HG03442 (cell line): ENCODE measurements at regions not wholly inside any gene's neighbourhood (a gene's known extent, or its start where the extent isn't known, plus 50 kb on each side); places are given as distances from the start of the nearest gene placed in this dataset.

Experiments
- ATAC-seq: cut with Tn5 transposase; IDR thresholded peaks from one replicate; pipeline ENCODE4 v1.9.1; 2021; ENCODE audit warnings: mild to moderate bottlenecking, moderate library complexity; ENCODE audit not compliant: unreplicated experiment

DNA sequence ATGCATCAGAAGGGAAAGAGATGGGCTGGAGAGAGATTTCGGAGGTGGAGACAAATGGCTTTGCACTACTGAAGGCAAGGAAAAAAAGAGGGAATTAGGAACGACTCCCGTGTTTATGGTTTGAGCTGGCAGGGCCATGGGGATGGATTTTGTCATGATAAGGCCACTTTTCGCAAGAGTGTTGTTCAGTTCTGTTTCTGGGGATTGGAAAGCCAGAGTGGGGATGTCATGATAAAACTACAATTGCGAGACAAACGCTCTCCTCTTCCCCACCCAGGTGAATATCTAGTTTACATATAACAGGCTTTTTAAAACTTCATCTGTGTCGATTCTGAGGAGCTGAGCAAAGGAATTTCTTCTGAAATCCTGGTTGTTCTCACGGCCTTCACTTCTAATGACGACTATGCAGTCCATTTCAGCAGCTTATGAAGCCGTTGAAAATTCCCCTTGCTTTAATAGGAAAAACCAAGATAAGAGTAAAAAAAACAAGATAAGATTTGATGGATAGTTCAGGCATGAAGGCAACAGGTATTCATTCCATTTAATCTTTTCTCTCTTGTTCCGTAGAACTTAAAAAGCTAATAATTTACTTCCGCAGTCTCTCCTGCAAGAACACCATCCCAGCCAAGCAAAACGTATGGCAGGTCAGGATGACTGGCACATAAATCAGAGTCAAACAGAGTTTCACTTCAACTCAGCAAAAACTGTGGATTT, 245.6 kb upstream of the PITRM1 start:
- no peak for ATAC-seq

DNA sequence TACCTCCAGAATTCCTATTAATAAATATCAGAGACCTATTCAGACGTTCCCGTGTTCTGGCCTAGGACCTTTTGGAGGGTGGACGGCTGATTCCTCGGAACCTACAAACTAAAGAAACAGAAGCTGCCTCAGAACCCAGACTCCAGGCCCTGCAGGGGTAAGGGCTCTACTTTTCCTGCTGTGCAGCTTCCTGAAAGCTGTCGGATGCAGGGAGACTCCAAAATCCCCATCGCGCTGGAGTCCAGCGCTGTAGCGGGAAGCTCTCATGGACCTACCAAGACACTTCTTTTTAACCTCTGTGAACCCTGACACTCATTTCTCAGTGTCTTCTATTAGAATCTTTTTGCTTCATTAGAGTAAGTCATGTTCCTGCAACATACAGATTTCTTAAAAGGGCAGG, 244.5 kb upstream of the PITRM1 start:
- no peak for ATAC-seq

DNA sequence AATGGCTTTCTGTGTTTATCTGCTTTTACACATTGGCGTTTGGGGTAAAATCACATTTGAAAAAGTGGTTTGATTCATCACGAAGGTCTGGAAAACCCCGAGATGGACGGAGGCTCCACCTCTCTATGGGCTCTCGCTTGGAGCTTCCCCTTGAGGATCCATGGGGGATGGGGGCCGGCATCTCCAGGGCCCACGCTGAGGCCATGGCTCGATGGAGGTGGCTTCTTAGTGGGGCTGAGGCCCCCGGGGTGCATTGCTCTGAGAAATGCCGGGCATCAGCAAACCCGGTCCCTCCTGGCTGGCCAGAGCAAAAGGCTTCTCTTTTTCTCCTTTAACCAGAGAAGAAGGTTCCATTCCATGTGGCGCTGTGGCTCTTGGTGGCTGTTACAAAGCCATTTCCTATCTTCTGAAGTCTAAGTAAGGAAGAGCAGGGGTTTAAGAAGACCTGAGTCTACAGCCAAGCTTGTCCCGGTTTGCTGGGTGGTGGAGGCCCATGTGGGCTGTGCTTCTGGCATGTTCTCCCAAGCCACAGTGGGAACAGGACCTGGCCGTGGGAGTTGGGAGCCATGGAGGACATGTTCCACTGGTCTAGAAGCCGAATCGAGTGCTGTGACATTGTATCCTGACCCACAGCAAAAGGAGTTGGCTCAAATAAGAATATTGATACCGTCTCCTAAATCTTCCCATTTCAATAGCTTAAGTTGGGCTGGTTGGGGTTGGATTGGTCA, 243.5 kb upstream of the PITRM1 start:
- ATAC-seq: no peak

DNA sequence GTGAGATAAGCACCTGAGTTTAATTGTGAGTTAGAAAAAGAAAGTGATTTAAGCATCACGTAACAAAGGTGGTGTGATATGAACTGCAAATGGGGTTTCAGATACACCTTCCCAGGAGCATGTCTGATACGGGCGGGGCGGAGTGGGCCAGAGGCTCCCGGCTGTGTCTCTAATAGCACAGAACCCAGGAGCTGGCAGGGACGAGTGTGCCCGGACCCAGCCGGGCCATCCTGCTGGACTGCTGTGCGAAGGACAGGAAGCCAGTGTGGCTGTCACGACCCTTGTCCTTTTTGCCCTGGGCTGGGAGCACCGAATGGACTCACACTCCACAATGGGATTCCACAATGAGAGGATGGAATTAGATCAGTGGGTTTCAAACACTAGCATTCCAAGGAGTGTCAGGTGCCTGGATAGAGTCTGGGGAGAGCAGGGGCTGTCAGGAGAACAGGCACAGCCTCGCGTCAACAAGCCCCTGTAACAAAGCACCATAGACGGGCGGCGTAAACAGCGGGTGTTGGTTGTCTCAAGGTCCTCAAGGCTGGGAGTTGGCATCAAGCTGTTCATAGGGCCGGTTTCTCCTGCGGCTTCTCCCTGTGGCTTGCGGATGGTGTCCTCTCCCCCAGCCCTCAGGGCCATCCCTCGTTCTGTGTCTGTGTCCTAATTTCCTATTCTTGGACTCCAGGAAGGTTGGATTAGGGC, 242.6 kb upstream of the PITRM1 start:
- no peak for ATAC-seq

DNA sequence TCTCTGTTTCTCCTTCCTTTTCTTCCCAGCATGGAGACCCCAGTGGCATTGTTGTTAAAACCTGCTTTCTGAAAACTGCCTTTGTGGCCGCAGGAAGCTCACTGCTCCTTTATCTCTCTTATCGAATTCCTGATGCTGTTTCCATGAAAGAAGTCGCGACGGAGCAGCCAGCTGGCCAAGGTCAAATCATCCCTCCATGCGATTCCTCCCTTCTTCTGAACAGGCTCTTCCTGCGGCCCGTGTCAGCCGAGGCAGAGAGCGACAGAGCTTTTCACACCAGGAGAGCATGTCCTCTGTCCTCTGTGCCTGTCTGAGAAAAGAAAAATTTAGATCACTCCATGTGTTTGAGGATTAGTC, 242.1 kb upstream of the PITRM1 start:
- ATAC-seq: no peak

DNA sequence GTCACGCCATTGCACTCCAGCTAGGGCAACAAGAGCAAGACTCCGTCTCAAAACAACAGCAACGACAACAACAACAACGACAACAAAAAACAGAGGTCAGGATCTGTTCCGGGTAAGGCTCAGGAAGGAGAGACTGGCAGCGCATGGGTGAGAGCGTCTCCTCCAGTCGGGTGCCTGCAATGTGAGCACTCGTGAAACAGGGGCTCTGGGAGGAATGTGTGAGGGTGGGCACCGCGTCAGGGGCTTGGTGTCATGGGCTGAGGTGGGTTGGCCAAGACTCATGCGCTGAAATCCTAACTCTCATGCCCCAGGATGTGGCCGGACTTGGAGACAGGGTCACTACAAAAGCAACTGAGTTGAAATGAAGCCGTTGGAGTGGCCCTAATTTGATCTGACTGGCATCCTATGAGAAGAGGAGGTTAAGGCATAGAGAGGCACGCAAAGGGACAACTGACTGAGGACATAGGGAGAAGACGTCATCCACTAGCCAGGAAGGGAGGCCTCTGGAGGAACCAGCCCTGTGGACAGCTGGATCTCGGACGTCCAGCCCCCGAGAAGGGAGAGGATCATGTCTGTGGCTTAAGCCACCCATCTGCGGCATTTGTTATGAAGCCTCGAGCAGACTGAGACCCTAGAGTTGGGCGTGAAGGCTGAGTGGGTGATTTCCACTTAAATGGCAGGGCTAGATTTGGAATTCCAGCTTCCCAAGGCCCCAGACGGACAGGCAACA, 241.5 kb upstream of the PITRM1 start:
- ATAC-seq: no peak

DNA sequence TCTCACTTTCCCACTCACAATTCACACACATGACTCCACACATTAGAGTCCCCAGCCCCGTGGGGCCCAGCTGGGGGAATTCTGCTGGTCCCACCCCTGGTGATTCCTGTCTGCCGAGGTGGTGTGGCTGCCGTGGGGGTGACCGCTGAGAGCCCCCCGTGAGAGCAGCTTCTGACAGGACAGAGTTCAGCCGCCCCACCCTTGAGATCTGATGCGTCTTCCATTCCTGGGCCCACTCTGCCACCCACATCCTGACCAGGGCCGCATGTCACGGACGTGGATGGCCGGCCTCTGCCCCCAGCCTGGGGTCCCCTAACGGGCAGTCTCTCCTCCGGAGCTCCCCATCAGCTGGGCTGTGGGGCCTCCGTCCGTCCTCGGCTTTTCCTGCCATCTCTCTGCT, 240.1 kb upstream of the PITRM1 start:
- ATAC-seq: no peak

DNA sequence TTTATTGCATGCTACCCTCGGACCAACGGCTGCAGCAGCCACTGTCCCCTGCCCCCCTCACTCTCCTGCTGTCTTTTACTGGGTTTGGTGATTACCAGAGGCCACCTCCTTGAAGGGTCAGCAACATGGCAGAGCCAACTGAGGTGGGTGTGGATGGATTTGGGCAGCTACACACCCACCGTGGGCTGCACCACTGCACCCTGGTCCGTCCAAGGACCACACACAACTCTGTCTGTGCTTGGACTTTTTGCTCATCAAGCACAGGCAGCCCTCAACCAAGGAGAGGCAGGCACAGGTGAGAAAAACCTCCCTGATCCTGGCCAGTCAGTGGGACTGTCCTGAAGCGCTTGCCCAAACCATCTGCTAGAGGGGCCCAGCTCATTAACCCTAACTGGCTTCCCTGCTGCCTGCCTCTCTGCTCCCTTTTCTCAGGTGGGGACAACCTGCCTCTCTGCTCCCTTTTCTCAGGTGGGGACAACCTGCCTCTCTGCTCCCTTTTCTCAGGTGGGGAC, 239.5 kb upstream of the PITRM1 start:
- no peak for ATAC-seq

DNA sequence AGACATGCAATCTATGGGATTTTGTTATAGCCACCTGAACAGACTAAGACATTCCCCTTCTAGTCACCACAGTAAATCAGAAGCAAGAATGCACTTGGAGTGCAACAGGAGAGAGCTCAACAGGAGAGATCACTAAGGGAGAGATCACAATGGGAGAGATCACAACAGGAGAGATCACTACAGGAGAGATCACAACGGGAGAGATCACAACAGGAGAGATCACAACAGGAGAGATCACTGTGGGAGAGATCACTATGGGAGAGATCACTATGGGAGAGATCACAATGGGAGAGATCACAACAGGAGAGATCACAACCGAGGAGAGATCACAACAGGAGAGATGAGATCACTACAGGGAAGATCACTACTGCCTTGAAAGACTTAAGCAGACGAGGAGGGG, 238.5 kb upstream of the PITRM1 start:
- ATAC-seq: no peak

DNA sequence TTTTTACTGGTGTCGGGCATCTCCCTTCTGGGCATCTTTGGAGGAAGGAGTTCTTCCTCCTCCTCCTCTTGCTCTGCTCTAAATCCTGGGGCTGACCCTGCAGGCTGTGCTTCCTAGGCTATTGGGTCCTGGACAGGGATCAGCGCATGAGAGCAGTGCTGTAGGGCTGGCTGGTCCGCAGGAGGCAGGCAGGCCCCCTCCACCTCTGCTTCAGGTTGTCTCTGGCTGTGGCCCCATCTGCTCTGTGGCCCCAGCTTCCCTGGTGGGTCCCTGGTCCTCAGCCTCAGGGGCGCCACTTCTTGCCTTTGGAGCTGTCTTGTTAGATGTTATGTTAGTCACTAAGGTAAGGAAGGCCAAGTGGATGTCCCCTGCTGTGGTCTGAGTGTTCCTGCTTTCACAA, 237.3 kb upstream of the PITRM1 start:
- ATAC-seq: no peak

DNA sequence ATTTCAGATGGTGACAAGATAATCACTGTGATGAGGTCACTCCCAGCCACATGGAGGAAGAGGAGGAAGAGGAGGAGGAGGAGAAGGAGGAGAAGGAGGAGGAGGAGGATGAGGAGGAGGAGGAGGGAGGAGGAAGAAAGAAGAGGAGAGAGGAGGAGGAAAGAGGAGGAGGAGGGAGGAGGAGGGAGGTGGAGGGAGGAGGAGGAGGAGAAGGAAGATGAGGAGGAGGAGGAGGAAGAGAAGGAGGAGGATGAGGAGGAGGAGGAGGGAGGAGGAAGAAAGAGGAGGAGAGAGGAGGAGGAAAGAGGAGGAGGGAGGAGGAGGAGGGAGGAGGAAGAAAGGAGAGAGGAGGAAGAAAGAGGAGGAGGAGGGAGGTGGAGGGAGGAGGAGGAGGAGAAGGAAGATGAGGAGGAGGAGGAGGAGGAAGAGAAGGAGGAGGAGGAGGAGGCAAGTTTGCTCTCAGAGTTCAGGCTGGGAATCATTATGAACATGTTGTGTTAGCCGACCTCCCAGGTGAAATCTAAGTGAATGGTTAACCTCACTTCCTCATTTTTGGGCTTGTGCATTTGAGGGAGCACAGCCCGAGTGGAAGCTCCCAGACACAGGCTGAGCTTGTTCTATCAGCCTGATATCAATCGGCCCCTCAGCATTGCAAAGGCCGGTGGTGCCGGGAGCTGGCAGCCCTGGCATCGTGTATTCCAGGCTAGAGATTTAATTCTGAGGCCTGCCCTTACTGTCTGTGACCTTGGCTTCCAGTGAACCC, 236.2 kb upstream of the PITRM1 start:
- ATAC-seq: no peak

DNA sequence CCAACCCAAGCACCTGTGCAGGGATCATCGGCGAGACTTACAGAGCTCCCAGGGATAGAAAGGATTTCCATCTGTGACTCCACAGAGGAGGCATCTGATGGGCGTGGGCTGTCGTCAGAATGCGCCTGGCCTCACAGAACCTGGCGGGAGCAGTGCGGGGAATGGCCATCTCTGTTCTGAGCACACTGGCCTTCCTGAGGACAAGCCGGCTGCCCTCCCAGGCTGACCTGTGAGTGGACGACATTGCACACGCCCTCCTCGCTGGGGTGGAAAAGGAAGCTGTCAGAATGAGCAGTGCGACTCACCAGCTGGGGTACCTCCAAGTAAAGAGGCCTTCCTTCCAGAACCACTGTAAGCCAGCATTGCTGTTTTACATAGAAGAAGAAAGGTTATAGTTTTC, 234.6 kb upstream of the PITRM1 start:
- ATAC-seq: no peak

DNA sequence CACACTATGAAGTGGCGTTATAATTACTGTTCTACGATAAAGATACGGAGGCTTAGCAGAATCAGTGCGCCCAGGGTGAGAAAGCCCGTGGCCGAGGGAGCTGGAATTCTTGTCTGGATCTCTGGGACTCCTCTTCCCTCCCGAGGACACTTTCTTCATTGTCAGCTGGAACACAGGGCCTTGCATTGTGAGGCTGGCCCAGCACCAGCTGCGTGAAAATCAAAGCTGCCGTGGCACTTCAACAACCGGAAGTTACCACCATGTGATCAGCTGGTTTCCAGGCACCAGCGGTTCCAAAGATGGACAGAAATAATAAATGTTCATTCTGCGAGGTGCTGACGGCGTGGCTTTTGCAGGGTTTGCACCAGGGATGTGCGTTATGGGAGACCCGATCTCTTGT, 234.0 kb upstream of the PITRM1 start:
- ATAC-seq: no peak

DNA sequence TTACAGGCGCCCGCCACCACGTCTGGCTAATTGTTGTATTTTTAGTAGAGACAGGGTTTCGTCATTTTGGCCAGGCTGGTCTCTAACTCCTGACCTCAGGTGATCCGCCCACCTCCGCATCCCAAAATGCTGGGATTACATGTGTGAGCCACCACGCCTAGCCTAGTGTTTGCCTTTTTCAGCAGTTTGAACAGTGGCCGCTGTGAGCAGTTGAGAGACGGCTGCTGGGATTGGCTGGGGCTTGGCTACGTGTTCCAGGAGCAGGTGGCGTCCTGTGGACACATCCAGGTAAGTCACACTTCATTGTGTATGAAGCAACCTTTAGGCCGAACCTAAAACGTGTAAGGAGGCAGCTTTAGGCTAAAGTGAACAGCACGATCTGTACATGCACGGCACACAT, 231.8 kb upstream of the PITRM1 start:
- no peak for ATAC-seq

DNA sequence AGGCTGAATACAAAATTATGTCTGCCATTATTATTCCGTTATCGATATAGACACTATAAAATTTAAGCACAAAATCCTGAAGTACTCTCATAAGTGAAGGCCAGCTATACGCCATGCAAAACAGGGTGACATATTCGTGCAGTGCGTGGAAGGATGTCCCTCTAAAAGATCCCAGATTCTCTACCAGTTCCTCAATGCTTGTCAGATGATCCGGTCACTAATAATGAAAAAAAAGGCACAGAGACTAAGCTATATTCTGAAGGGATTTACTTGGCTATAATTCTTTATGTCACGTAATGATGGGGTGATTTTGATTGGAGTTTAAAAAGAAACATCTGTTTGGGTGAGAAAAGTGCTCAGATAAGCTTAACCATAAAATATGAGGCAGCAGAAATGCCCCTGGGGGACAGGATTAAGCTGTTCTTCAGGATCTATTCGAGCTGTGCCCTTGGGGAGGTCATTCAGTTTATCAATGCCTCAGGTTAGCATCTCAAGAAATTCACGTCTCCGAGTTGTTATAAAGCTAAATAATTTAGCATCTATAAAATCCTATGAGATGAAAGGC, 229.7 kb upstream of the PITRM1 start:
- ATAC-seq: no peak

DNA sequence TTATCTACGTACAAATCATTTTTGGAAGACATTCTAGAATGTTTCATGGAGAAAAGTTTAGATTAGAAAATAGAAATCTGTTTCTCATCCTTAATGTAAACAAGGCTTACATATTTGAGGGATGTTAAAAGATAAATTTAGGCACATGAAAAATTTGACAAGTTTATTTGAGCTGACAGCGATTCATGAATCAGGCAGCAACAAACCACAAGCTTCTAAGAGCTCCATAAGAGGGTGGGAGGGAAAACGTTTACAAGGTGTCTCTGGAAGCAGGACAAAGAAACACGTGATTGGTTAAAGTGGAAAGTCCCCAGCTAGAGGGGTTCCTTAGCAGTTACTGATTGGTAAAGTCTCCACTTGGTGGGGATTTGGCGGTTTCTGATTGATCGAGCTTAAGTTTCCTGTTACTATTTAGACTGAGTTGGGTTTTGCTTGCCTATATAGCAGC, 228.9 kb upstream of the PITRM1 start:
- no peak for ATAC-seq

DNA sequence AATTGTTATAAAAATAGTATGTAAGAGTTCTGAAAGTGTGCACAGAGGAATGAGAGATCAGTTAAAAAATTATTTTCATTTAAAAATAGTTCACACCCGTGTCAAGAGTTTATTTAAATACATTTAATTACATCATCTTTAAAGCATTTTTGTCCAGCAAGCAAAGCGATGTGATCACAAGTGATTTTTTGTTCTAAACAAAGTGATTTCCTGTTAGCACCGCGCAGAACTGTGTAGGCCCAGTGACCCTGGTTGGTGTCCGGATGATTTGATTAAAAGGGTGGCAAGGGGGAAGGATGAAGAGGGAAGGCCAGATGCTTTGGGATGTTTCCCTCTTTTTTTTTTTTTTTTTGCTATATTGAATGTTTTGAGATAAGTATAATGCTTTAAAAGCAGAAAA, 227.8 kb upstream of the PITRM1 start:
- ATAC-seq: no peak

DNA sequence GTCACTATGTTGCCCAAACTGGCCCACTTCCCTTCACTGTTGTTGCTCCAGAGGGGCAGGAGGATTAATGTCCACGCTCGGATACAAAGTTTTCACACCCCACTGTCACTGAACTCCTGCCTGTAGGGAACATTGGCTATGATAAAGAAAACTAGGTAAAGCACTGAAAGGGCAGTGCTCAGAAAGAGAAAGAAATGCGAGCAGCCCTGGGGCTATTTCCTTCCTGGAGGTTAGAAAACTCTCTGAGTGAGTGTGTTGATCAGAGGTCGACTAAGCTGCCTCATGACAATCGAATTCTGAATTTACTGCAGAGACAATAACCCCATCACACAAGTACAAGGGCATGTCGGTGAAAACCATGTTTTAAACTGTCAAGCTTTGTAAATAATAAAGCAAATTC, 227.2 kb upstream of the PITRM1 start:
- no peak for ATAC-seq

DNA sequence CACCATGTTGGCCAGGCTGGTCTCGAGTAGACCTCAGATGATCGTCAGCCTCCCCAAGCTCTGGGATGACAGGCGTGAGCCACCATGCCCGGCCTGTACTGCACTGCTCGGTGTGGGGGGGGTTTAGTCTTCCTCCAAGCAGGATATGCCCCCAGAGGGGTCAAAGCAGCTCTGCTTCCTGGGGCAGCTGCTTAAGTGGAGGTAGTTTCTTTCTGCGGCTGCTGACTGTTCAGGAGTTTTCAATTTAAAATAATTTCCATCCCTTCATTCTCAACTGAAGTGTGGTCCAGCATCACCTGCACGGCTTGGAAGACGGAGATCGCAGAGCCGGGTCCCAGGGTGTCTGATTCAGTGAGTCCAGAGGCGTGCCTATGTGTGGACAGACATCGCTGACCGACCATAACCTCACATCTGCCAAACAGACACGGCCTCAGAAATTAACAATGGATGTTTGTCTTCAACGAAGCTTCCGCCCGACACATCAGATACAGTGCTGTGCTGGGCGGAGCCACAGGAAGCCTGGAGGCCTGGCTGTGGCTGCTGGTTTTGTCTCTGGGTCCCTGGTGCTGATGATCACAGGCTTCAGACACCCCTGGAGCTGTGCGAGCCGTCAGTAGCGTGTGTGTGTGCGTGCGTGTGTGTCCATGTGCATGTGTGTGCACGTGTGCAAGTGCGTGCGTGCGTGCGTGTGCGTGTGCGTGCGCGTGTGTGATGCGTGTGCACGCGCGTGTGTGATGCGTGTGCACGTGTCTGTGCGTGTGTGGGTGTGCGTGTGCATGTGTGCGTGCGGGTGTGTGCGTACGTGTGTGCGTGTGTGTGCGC, 226.5 kb upstream of the PITRM1 start:
- no peak for ATAC-seq
